ENCODE measurements at regions not wholly inside any gene's neighbourhood (a gene's known extent, or its start where the extent isn't known, plus 50 kb on each side); places are given as distances from the start of the nearest gene placed in this dataset.
"Not testable (repeated sequence)": the region's sequence is repeated elsewhere in the genome, so short reads cannot be mapped to it uniquely, and the experiment has no call there.

DNA sequence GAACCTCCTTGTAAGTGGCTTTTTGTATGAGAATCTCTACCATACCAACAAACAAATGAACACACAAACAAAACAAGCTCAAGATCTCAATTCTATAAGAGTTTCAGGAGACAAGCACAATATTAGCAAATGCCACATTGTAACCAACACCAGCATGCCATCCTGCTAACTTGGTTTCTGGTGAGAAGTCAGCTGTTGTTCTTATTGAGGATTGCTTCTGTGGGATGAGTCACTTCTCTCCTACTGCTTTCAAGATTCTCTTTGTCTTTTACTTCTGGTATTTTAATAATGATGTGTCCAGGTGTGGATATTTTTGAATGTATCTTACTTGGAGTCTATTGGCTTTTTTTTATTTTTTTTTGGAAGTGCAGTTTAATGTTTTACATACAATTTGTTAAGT lies 131.7 kb downstream of the BCL2L11 start:
- DNase-seq, result no peak

DNA sequence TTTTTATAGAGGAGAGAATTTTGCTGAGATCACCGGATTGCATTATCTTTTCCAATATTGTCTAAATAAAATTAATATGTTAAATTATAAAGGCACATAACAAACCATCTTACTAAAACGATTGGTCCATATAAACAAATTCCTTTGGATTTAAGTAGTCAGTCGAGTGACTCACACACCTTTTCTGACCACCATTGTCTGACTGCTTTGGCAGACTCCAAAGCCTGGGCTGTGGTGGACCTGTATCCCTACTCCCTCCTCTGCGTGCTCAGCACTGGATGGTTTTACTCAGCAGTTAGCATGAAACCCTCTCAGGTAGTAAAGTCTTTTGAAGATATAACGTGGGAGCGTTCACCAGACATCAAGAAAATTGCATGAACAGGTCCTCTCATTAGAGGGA lies 134.2 kb downstream of the BCL2L11 start:
- DNase-seq, result not testable (repeated sequence)

DNA sequence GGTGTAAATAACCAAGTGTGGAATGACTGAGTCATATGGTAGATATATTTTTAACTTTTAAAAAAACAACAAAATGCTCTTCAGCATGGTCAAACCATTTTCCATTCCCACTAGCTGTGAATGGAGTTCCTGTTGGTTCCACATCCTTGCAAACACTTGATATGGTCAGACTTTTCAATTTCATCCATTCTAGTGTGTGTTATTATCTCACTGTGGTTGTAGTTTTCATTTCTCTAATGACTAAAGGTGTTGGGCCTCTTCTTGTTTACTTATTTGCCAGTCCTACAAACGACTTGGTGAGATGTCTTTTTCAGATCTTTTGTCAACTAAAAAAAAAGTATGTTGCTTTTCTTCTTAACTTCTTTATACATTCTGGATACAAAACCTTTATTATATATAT lies 135.9 kb downstream of the BCL2L11 start:
- DNase-seq, result not testable (repeated sequence)

DNA sequence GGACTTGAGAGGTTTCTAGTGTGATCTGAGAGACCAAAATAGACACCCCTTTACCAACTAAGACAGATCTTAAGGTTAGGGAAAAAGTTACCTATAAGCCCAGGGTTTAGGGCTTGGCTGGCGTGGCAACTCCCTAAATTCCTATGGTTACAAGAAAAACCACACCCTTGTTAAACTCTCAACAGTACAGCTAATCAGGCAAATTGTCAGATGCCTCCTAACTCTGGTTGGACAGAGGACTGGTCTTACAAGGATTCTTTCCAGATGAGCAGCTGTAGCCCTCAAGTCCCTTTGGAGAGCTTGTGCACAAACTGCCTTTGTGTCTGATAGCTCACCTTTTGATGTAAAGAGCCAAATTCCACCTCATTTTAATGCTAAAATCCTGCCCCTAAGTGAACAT lies 136.9 kb downstream of the BCL2L11 start:
- DNase-seq, result not testable (repeated sequence)

DNA sequence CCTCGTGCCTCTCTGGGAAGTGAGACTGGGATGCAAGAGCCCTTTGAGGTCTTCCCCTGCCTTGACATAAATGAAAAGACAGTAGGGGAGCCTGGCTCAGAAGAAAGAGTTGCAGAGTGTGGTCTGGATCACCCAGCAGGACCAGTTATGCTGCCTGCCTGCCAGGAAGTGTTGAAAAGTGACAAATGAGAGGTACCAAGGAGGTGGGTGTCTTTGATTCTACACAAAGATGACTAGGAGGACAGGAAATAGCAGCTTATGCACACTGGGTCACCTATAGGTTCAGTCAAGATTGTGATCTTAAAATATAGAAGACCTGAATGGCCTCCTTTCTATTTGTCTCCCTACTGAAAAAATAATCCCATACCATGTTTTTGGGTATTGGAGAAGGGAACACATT lies 137.6 kb downstream of the BCL2L11 start:
- DNase-seq, result not testable (repeated sequence)

DNA sequence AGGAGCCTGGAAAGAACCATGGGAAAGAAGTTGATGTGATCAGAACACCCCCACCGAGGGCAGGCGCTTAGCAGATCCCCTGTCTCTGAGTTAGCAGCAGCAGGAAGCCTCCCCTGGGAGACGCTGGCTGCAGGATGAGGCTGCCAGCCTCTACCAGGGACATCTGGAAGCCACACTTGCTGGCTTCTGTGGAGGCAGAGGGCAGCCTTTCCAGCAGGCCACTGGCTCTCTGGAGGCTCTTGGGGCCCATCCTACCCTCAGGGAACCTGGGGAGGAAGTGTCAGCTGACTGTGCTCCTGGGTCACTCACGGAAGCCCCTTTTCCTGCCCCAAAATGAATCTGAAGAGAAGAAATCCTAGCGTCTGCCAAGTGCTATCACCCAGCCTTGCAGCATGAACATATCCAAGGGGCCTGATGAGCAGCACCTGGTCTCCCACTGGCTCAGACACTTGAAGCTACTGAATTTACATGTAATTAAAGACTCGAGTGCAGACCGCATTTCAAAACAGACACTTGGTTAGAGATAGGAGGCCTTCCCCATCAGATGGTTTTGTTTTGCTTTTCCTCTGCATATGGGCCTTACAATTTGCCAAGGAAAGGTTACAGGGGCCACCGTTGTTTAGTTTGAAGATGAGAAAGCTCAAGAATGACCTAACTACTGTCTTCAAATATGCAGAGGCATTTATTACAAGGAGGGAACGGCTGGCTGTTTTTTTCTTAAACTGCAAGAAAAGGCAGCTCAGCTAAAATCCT lies 142.1 kb downstream of the BCL2L11 start:
- DNase-seq, result not testable (repeated sequence)

DNA sequence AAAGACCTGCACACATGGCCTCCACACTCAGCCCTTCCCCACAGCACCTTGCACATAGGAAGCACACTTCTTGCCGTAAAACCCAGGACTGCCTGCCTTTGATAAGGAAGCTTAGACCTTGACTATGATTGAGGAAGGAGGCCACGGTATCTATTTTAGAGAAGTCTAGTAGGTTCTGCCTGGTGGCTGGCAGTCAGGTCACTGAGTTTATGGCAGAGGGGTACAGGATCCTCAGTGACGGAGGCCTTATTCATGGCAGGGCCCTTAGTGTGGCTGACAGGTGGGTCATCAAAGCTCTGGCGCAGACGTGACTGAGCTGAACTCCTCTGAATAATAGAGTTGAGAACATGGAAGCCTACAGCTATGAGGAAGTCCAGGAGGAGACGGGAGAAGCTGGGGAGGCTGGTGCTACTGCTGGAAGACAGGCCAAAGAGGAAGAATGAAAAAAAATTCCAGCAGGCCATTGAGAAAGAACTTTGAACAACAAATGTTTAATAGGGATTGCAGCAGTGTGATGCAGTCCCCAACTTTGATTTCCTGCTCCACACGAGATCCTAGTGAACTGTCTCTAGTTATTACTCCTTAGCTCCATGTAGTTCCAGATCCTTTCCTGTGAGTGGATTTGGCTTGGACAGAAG lies 142.8 kb downstream of the BCL2L11 start:
- DNase-seq, result not testable (repeated sequence)

DNA sequence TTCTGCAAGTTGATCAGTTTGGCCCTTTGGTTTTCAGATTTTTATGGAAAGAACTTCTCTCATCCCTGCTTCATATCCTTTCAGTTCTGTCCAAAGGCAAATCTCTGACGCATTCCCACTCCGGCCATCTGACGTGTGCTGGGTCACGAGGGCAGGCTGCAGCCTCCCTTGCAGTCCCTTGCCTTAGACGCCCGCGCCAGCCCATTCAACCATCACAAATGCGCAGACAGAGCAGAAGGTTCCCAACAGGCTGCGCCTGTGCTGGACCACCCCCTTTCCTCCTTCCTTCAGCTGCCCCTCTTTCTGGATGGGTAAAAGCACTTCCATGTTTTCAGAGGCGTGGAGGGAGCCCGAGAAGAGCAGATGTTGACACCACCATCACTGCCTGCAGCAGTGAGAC lies 144.2 kb downstream of the BCL2L11 start:
- not testable (repeated sequence) for DNase-seq

DNA sequence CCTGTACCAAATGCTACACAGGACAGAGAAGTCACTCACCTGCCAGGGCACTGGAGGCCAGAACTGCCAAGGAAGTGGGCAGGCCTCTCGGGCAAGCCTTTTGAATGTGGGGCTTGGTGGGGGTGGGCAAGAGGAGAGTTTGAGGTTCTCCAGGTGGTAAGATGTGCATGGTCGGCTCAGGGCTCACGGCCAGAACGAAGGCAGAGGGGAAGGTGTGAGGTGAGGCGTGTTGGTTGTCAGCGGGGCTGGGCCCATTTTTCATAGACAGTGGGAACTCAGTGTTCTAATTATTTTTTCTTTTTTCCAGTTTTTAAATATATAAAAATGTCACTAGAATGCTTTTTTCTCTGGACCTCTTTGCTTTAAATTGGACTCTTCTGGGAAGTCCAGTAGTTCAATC lies 145.8 kb downstream of the BCL2L11 start:
- not testable (repeated sequence) for DNase-seq

DNA sequence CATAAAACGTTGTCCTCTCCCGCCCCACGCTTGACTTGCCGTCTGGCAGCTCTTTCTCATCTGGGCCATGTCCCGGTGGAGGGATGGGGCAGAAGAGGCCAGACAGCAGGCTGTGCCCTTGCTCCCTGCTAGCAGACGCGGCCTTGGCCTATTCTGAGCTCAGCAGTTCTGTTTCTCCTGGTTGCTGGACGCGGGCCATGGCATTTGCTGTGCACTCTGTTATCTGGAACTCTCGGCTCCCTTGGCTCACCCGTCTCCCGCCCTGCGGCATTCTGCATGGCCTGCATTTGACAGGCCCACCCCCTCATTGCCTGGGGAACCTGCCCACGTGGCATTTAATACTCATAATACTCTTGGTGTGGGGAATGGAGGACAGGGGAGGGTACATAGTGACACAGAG lies 146.3 kb downstream of the BCL2L11 start:
- not testable (repeated sequence) for DNase-seq

DNA sequence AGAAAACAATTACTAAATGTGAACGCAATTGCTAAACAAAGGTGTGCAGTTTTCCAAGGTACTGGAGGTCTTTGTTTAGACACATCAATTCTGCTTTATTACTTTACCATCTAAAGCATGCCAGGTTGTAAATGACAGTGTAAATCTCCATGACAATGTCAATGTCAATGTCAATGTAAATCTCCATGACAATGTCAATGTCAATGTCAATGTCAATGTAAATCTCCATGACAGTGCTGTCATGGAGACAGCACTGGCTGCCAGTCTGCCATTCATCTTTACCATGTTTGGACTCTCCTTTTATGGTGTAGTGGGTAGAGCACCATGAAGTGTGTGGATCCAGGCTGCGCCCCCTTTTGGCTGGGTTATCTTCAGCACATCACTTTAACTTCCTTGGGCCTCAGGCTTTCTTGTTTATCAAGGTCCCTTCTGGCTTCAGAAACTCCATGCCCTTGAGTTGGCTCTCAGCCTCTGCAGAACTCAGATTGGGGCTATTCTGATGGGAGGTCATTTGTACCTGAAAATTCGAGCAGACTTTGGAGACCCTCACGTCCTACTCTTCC lies 149.1 kb downstream of the BCL2L11 start:
- DNase-seq, result not testable (repeated sequence)

DNA sequence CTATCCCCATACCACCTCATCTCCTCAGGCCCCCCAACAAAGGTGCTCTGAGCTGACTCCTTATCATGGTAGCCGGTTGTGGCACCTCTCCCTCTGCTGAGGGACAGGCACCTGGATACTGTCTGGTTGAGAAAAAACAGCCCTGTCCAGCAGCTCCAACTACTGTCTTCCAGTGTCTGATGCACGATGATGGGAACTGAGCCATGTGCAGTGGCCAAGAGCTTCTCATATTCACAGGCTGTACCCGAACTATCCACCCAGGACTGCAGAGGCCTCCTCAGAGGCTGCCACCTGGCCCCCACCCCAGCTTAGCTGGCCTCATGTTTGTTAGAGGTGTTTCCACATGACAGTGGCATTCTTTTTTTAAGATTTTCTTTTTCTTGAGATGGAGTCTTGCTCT lies 149.9 kb downstream of the BCL2L11 start:
- DNase-seq, result not testable (repeated sequence)

DNA sequence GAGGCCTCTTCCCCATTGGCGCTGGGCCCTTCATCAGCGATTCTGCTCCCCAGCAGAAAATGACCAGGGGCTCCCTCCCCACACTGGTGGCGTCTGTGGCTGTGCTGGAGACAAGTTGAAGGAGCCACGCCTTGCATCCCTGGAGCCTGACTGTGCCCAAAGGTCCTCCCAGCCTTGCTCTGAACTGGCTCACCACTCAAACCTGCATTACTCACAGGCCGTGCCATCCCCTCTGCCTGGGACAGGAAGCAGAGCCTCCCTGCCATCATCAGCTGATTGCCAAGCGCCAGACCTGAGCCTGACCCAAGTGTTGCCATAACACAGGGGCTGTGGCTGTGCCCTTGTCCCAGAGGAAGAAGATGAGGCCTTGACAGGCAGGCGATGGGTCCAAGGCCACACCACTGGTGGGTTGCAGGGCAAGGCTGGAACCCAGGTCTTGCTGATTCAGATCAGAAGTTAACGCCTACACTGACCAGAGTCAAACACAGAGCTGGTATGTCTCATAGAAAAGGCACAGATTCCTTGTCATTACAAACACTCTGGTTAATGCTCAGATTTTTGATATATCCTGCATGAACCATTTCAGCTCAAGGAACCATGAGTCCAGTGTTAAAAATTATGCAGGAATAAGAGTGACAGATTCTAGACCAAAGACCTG lies 151.1 kb downstream of the BCL2L11 start:
- not testable (repeated sequence) for DNase-seq

DNA sequence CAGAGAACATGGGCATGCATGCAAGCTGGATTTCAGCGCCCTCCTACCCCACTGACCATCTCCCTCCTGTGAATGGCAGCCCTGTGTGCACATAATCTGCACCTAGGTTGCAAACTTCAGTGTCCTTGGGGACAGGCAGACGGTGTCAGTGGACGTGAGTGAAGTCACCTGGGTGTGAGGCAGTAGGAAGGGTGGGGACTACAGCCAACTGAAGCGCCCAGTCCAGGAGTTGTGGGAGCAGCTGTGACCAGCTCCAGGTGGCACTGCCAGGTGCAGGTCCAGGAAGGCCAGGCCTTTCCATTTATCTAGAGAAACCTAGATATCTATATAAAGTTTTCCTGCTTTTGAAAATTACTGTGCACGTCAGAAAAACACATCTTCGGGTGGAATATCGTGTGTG lies 152.3 kb downstream of the BCL2L11 start:
- DNase-seq, result not testable (repeated sequence)

DNA sequence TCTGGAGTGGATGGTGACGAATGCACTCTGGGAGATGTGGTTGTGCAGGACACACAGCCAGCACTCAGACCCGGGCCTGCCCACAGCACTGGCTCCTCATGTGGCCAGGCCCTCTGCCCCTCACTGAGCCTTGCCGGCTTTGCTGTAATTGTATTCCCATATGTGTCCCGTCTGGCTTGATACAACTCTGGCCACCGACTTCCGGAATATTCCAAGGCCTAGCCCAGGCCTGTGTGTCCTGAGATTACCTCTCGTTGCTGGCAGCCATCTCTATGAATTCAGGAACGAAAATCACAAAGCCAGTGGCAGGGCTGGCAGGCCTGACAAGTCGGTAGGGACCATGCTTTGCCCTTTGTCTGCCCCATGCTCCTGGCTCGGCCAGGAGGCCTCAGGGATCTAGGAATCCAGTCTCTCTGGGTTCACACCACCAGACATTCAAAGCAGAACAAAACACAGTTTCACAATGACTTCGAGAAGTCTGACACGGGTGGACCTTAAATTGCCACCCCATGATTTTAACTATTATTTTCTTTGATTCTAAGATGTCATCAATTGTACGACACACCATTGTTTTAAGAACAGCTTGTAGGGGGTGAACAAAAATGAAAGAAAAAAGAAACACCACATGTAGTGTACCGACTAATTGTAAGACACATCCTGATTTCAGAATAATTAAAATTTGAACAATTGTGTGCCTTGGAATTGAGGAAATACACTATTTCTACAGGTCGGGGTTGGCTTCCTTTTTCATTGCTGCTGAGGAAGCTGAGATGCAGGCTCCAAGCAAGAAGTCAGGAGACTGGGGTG lies 154.5 kb downstream of the BCL2L11 start:
- not testable (repeated sequence) for DNase-seq

DNA sequence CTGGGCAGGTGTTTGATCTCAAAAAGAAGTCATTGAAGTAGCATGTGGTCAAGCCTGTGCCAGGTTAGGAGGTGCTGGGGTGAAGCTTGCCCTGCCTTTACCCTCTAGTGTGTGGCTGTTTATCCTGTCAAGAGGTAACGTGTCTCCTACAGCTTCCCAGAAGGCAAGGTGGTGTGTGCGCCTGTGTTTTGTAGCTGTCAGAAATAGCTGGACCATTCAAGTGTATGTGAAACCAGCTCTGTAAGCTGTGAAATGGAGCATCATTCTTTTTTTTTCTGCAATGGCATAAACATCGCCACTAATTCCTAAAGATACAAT lies 155.1 kb downstream of the BCL2L11 start:
- not testable (repeated sequence) for DNase-seq

DNA sequence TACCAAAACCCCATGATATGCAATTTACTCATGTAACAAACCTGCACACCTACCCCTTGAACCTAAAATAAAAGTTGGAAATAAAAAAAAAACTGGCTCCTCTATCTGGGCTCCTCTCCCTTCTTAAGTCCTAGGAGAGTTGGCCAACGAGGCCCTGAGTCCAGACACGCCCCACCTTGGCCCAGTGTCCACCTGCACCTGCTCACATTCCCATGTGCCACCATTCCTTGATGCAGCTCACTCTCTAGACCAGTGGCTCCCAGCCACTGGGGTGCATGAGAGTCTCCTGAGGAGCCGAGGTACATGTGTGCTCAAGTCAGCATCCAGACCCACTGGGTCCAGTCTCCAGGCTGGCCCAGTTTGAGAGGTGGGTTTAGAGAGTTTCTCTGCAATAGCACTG lies 157.4 kb downstream of the BCL2L11 start:
- DNase-seq, result not testable (repeated sequence)

DNA sequence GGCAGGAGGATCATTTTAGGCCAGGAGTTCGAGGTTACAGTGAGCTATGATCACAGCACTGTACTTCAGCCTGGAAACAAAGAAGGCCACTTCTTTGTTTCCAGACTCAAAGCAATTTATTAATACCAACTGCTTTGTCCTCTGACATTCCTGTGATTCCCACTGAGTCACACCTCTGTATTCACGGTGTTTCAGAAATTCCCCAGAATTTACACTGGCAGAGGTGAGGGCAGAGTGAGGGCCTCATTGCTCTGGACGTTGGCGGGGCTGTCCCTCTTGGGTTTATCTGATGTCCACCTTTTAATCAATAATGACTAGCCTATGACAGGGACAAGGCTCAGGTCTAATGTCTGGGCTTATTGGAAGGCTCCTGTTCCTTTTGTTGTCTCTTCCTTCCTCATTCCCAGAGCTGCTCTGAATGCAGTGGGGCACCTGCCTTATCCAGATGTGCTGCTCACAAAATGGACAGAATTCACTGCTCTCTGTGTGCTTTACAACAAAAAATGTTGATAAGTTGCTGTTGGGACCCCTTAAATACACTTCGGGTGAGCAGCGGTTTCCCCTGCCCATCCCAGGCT lies 160.1 kb downstream of the BCL2L11 start:
- DNase-seq, result not testable (repeated sequence)

DNA sequence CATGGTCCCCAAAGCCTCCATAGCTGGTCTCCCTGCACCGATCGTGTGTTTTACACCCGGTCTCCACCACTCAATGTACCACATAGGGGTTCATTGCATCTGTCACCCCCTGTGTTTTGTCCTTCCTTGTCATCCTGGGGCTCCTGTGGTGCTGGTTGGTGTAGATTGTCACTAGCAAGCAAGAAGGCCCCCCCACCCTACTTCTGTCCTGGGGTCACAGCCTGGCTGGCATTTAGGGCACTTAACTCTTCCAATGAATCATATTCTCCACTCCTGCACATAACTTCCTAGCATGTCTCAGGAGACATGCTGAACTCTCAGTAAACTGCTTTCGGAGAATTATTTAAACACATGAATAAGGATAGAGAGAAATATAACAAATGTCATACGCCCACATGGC lies 161.4 kb downstream of the BCL2L11 start:
- not testable (repeated sequence) for DNase-seq

DNA sequence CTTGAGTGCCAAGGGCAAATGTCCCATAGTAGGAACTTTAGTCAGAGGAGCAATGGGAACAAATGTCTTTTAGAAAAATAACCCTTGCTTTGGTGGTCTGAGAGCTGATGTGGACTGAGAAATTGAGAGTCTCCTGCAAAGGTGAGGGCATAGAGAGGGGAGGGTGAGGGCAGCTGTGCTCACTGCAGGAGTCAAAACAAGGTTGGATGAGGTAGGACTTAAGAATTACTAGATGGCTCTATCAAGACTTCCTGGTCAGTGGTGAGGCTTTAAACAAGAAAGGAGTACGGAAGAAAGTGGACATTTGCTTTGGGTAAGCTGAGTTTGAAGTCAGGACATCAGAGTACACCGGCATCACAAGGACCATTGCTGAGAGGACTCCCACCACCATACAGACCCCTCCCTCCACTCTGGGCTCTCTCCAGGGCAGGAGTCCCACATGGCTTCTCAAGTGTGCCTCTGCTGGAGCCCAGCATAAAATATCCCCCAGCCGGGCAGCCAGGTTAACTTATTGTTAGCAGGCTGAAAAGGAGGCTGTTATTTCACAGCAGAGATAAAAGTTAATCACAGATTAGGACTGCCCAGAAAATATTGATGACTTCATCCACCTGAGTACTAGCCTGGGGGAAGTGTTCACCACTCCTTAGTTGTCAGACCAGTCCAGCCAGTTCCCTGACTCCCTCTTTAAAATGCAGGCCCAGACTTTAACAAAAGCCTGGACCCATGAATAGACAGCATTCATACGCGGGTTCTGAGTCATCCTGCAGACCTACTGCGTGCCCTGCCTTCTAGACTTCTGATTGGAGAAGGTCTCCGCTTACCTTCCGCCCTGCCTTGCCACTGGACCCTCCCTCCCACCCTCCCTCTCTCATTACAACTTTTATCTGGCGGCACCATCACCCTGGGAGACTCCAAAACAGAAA lies 167.2 kb downstream of the BCL2L11 start:
- DNase-seq, result not testable (repeated sequence)

DNA sequence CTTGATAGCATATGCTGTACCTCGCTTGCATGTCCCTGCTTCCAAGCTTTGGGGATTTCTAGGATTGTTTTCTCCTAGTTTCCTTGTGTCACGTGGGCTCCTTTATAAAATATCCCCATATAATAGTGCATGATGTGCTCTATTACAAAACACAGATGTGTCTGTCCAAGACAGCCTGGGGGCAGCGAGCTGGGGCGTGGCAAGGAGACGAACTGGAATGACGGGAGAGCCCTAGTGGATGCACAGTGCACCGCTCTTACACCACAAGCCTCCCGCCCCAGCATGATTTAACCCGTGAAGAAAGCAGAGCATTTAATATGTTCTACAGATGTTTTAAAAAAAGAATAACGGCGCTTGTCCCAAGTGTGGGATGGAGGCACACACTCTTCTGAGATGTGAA lies 169.7 kb downstream of the BCL2L11 start:
- not testable (repeated sequence) for DNase-seq
